GM18508 (cell line): ENCODE measurements at regions not wholly inside any gene's neighbourhood (a gene's known extent, or its start where the extent isn't known, plus 50 kb on each side); places are given as distances from the start of the nearest gene placed in this dataset.
"Not testable (repeated sequence)": the region's sequence is repeated elsewhere in the genome, so short reads cannot be mapped to it uniquely, and the experiment has no call there.

Experiments
- ATAC-seq: cut with Tn5 transposase; IDR thresholded peaks from one replicate; pipeline ENCODE4 v1.9.1; 2021; ENCODE audit warnings: moderate number of reproducible peaks; ENCODE audit not compliant: insufficient read depth, unreplicated experiment

DNA sequence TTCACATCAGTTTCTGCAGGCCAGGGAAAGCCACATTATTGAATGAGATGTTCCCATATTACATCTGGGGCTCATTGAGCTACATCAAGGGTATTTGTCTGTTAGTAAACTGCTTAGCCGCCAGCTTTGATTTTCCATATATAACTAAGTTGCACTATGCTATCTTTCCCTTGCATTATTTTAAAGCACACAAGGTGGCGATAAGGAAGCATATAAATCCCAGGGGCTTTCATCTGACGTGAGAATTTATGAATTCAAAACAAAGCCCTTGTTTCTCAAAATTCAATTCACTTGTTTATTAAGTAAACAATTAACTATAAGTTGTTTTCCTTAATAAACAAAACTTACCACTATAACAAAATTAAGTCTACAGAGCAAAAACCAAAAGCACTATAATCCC lies 334.1 kb upstream of the TPK1 start:
- no peak for ATAC-seq

DNA sequence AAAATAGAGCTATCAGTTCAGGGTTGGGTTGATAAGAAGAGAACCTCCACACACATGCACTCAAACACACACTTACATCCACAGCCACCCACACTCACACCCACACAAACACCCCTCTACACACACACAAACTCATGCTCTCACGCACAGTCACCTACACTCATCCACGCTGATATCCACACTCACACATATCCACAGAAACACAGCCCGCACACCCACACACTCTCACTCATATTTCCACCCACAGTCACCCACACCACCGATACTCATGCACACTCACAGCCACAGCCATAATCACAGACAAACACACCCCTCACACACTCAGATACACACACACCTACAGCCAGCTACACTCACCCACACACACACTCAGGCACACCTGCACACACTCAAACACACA lies 333.0 kb upstream of the TPK1 start:
- no peak for ATAC-seq

DNA sequence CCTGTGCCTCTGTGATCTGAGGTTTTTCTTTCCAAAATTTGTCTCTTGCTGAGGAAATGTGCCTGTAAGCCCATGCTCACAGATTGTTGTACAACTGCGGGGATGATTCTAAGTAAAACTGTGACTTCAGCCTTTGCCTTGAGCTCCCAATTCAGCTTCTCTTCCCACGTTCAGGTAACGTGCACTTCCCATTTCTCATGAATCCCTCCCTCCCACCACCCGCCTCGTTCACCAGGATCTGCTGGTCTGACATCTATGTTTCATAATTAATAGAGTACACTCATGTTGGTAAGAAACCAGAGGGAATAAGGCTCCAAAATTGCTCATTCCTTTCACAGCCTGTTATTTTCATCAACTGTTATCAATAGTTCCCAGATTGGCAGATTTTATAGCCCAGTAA lies 332.6 kb upstream of the TPK1 start:
- ATAC-seq, result no peak

GRCh38 chr7:145156834-145157233 lies 321.0 kb upstream of the TPK1 start:
- ATAC-seq, result no peak

GRCh38 chr7:145152589-145152988 lies 316.7 kb upstream of the TPK1 start:
- no peak for ATAC-seq

- no peak for ATAC-seq
These were observed 315.8 kb upstream of the TPK1 start for GRCh38 chr7:145151676-145152075.

- no peak for ATAC-seq
These were observed 312.0 kb upstream of the TPK1 start for GRCh38 chr7:145147865-145148264.

DNA sequence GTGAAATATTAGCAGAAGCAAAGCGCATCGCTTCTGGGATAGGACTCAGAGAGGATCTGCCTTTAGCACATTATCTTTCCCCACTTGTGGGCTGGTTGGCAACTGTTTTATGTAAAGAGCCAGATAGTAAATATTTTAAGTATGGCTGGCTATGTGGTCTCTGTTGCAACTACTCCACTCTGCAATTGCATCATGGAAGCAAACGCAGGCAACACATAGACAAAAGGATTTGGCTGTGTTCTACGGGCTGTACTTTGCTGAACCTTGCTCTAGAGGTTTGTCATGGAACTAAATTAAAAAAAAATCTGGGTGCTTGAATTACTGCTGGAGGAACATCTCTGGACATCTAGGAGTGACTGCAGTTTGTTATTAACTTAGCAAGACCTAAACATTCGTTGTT lies 307.8 kb upstream of the TPK1 start:
- no peak for ATAC-seq

DNA sequence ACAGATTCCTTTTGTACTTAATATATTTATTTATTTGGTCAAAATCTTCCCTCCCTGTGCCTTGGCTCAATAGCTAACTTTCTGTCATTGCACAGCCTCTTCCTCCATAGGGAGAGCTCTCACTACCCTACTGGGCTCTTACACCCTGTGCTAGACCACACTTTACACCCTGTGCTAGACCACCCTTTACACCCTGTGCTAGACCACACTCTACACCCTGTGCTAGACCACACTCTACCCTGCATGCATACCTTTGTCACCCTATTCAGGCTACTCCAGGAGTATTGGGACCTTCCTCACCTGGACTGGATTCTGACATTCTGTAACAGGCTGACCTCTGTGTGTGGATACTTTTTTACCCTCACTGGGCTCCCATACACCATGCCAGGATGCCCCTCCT lies 298.5 kb upstream of the TPK1 start:
- no peak for ATAC-seq

- no peak for ATAC-seq
These were observed 287.6 kb upstream of the TPK1 start for GRCh38 chr7:145123502-145123901.

DNA sequence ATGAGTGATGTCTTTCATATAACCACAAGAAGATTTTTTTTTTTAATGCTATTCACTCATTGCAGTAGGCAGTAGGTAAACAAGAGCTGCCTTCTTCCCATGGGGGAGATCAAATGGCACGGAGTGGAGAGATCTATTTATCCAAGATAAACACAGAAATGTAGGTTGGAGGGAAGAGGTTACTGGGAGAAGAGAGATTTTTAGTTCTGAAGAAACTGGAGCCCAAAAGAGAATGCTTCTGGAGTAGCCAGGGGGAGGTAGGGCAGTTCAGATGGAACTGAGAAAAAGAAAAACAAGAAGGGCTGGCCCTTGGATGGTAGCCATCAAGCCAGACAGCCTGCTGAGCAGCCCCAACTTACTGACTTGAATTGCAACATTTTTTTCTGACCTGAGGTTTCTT lies 270.1 kb upstream of the TPK1 start:
- no peak for ATAC-seq

DNA sequence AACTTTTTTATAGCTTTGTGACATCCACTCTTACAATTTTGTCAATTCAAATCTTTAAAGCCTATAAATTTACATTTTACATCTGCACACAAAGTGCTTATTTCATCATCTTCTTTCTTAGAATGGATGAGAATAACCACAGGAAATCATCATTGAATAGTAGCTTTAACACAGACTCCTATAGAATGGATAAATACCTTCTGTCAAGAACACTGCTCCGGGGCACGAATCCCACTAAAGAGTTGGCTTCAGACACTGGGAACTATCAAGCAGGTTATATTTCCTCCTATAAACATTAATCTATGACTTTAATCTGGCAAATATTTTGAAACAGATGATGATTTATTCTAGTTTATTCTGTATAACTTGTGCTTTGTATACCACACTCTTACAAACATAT lies 269.7 kb upstream of the TPK1 start:
- ATAC-seq, result no peak

DNA sequence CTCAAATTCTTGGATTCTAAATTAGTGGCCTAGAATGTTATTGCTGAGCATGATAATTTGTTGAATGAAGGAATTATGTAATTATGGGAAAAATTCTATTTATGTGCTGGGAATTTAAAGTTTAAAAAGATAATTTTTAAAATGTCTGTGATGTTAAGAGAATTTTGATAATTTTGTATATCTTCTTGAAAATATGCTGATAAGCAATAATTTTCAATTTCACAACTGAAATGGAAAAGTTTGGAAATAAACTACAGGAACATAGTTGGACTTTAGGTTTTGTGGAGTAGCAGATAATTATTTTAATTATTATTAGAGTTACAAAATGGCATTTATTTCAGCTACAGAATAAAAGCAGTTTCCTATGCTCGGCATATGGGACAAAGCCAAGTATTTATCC lies 268.5 kb upstream of the TPK1 start:
- no peak for ATAC-seq

GRCh38 chr7:145102199-145102598 lies 266.3 kb upstream of the TPK1 start:
- not testable (repeated sequence) for ATAC-seq

- no peak for ATAC-seq
These were observed 256.9 kb upstream of the TPK1 start for GRCh38 chr7:145092766-145093165.

- ATAC-seq, result no peak
These were observed 252.4 kb upstream of the TPK1 start for GRCh38 chr7:145088111-145088745.

DNA sequence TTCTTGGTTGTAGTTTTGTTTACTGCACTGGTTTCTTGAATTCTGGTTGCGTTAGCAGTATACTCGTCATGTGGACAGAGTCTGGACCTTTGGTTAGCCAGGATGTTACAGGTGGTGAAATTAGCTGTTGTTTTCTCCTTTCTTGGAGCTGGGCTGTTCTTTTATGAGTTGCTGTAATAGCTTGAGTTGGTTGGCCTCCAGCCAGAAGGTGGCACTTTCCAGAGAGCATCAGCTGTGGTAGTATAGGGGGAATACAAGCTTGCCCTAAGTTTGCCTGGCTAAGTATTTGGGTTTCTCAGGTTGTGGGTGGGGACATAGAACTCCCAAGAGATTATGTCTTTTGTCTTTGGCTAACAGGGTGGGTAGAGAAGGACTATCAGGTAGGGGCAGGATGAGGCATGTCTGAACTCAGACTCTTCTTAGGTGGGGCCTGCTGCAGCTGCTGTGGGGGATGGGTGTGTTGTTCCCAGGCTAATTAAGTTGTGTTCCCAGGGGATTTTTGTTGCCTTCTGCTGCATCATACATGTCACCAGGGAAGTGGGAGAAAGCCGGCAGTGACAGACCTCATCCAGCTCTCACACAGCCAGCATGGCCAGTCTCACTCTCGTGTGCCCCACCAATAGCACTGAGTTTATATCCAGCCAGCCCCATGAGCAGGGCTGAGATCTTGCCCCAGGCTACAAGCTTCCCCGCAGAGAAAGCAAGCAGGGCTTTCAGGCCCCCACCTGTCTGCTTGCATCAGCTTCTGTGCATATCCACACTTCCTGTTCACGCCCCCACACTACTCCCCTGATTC lies 246.7 kb upstream of the TPK1 start:
- no peak for ATAC-seq

DNA sequence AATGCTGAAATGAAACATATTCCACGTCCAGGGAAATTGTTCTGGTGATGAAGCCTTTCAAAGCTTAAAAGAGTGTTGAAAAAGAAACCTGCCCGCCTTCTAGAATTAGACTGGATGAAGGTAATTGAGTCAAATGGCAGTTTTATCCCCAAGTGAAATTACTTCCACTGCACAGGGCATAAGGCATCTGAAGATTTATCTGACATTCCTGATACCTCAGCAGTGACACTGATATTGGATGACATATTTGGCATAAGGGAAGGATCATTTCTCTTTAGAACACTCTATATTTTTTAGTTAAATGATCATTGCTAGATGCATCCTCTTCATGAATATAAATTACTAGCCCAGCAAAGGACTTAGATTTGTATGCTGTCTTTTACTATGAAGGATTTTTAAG lies 229.6 kb upstream of the TPK1 start:
- no peak for ATAC-seq

DNA sequence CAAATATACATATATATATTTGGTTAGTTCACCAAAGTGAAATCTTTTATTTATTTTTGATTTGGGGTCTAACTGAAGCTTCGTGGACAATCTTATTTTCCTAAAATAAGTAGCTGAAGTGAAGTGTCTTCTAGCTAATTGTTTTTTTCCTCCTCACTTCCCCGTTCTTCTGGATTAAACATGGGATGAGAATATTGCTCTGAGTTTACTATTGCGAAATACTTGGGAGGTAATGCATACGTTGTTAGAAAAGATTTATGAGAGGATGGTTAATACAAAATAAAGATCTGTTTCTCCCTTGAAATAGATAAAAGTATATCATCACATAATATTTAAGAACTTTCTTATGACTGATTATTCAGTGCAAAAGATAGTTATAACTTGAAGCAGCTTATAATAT lies 228.3 kb upstream of the TPK1 start:
- ATAC-seq, result no peak

GRCh38 chr7:145053781-145054180 lies 217.9 kb upstream of the TPK1 start:
- no peak for ATAC-seq

DNA sequence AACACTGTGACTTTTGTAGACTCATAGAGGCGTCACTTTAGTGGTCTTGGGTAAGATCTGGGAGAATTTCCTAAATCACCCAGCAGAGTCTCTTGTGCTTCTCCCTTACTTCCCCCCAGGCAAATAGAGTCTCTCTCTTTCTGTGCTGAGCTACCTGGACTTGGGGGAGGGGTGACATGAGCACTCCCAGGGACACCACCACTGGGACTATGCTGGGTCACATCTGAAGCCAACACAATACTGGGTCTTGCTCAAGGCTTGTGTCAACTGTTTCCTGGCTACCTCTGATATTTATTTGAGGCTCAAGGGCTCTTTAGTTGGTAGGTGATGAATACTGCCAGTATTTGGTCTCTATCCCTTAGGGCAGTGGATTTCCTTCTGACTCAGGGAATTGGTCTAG lies 214.6 kb upstream of the TPK1 start:
- no peak for ATAC-seq
